ENCODE measurements at regions not wholly inside any gene's neighbourhood (a gene's known extent, or its start where the extent isn't known, plus 50 kb on each side); places are given as distances from the start of the nearest gene placed in this dataset.

- in situ Hi-C loops (cut with HindIII; ENCODE audit: low pct_ligation_motif_present, low sequenced_read_pairs) = no loop called here
- TF ChIP-seq CTCF (IDR thresholded peaks at IDR 0.05; ENCODE audit: low read depth, low read length, missing control alignments) = no peak
- no peak for DNase-seq
- no peak overlapping the region for H3K4me3 ChIP-seq (ENCODE audit: low read depth, low read length)
- H3K27ac ChIP-seq = no peak overlapping the region
- H3K36me3 ChIP-seq (replicated peaks) = no peaks in the 10 kb centered on the region
- H3K27me3 ChIP-seq (replicated peaks) = peaks cover 2% of the 10 kb centered on the region
Observed at GRCh38 chr2:147109291-147109690, 735.5 kb upstream of the ACVR2A start.

GRCh38 chr2:147108548-147108947 is 736.3 kb upstream of the ACVR2A start:
- in situ Hi-C loops (cut with HindIII; ENCODE audit: low pct_ligation_motif_present, low sequenced_read_pairs) = no loop called here
- no peak overlapping the region for H3K27ac ChIP-seq
- H3K27me3 ChIP-seq (replicated peaks) = peaks cover 2% of the 10 kb centered on the region
- no peak for DNase-seq
- no peaks in the 10 kb centered on the region for H3K36me3 ChIP-seq (replicated peaks)
- no peak overlapping the region for H3K4me3 ChIP-seq (ENCODE audit: low read depth, low read length)
- no peak for TF ChIP-seq CTCF (IDR thresholded peaks at IDR 0.05; ENCODE audit: low read depth, low read length, missing control alignments)

GRCh38 chr2:147101941-147102790 is 742.7 kb upstream of the ACVR2A start:
- TF ChIP-seq CTCF (IDR thresholded peaks at IDR 0.05; ENCODE audit: low read depth, low read length, missing control alignments) = no peak
- Histone ChIP-seq H3K4me3 (ENCODE audit: low read depth, low read length) (no peak overlapping the region), H3K27me3 (replicated peaks) (no peaks in the 10 kb centered on the region), H3K27ac (no peak overlapping the region), H3K36me3 (replicated peaks) (no peaks in the 10 kb centered on the region)
- DNase-seq = no peak
- in situ Hi-C loops (cut with HindIII; ENCODE audit: low pct_ligation_motif_present, low sequenced_read_pairs) = no loop called here

GRCh38 chr2:147100406-147101035 is 744.3 kb upstream of the ACVR2A start:
- H3K27me3 ChIP-seq (replicated peaks) = no peaks in the 10 kb centered on the region
- no peak for DNase-seq
- in situ Hi-C loops (cut with HindIII; ENCODE audit: low pct_ligation_motif_present, low sequenced_read_pairs) = no loop called here
- H3K4me3 ChIP-seq (ENCODE audit: low read depth, low read length) = no peak overlapping the region
- no peak overlapping the region for H3K27ac ChIP-seq
- no peaks in the 10 kb centered on the region for H3K36me3 ChIP-seq (replicated peaks)
- no peak for TF ChIP-seq CTCF (IDR thresholded peaks at IDR 0.05; ENCODE audit: low read depth, low read length, missing control alignments)

GRCh38 chr2:147099845-147100244 is 745.0 kb upstream of the ACVR2A start:
- in situ Hi-C loops (cut with HindIII; ENCODE audit: low pct_ligation_motif_present, low sequenced_read_pairs) = no loop called here
- Histone ChIP-seq H3K27ac (no peak overlapping the region), H3K36me3 (replicated peaks) (no peaks in the 10 kb centered on the region), H3K27me3 (replicated peaks) (no peaks in the 10 kb centered on the region), H3K4me3 (ENCODE audit: low read depth, low read length) (no peak overlapping the region)
- TF ChIP-seq CTCF (IDR thresholded peaks at IDR 0.05; ENCODE audit: low read depth, low read length, missing control alignments) = no peak
- no peak for DNase-seq
